Panc1 (cell line): ENCODE measurements at regions not wholly inside any gene's neighbourhood (a gene's known extent, or its start where the extent isn't known, plus 50 kb on each side); places are given as distances from the start of the nearest gene placed in this dataset.

Experiments used
- POLR2AphosphoS5 ChIP-seq: IDR thresholded peaks from 2 replicates; pipeline ENCODE4 v1.6.1; 2012; ENCODE audit warnings: mild to moderate bottlenecking, low read depth, low read length, moderate library complexity
- SIN3A ChIP-seq: IDR thresholded peaks from 2 replicates; pipeline ENCODE4 v1.6.1; 2012; ENCODE audit warnings: low read depth, mild to moderate bottlenecking, low read length, moderate library complexity, borderline replicate concordance; ENCODE audit not compliant: insufficient read depth
- TF ChIP-seq, protein P1 (sequence below): fragments of 450-650 bp; IDR thresholded peaks from 2 replicates; pipeline ENCODE4 v1.5.1; 2017; ENCODE audit warnings: mild to moderate bottlenecking
- TF ChIP-seq, protein P2 (sequence below), 2 experiments: IDR thresholded peaks; 2 replicates each; pipeline ENCODE4 v1.6.1; 2011 to 2012; ENCODE audit warnings: low read depth in 2 of 2, control low read depth in 1 of 2, low read length in 1 of 2, mild to moderate bottlenecking in 1 of 2, moderate library complexity in 1 of 2; ENCODE audit not compliant: insufficient read depth in 1 of 2

DNA sequence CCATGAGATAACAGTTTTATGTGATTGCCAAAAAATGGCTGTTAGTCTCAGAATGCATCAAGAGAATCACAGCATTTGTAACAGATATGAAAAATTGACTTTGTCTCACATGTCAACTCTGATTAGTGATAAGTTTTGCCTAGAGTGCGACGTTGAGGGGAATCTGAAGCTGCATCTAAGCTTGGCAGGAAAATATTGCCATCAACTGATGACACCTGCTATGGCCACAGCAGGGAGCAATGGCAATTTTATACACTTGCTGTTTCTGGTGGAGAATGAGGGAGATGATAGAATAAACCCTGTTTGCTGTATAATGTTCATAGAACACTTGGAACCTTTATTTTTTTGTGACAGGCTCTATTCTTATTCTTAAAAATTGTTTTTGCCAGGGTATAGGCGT lies 205.4 kb upstream of the GNPDA2 start:
- TF ChIP-seq SIN3A: no peak
- TF ChIP-seq, protein P1, sequence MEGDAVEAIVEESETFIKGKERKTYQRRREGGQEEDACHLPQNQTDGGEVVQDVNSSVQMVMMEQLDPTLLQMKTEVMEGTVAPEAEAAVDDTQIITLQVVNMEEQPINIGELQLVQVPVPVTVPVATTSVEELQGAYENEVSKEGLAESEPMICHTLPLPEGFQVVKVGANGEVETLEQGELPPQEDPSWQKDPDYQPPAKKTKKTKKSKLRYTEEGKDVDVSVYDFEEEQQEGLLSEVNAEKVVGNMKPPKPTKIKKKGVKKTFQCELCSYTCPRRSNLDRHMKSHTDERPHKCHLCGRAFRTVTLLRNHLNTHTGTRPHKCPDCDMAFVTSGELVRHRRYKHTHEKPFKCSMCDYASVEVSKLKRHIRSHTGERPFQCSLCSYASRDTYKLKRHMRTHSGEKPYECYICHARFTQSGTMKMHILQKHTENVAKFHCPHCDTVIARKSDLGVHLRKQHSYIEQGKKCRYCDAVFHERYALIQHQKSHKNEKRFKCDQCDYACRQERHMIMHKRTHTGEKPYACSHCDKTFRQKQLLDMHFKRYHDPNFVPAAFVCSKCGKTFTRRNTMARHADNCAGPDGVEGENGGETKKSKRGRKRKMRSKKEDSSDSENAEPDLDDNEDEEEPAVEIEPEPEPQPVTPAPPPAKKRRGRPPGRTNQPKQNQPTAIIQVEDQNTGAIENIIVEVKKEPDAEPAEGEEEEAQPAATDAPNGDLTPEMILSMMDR: no peak
- TF ChIP-seq POLR2AphosphoS5: no peak
- TF ChIP-seq, protein P2, sequence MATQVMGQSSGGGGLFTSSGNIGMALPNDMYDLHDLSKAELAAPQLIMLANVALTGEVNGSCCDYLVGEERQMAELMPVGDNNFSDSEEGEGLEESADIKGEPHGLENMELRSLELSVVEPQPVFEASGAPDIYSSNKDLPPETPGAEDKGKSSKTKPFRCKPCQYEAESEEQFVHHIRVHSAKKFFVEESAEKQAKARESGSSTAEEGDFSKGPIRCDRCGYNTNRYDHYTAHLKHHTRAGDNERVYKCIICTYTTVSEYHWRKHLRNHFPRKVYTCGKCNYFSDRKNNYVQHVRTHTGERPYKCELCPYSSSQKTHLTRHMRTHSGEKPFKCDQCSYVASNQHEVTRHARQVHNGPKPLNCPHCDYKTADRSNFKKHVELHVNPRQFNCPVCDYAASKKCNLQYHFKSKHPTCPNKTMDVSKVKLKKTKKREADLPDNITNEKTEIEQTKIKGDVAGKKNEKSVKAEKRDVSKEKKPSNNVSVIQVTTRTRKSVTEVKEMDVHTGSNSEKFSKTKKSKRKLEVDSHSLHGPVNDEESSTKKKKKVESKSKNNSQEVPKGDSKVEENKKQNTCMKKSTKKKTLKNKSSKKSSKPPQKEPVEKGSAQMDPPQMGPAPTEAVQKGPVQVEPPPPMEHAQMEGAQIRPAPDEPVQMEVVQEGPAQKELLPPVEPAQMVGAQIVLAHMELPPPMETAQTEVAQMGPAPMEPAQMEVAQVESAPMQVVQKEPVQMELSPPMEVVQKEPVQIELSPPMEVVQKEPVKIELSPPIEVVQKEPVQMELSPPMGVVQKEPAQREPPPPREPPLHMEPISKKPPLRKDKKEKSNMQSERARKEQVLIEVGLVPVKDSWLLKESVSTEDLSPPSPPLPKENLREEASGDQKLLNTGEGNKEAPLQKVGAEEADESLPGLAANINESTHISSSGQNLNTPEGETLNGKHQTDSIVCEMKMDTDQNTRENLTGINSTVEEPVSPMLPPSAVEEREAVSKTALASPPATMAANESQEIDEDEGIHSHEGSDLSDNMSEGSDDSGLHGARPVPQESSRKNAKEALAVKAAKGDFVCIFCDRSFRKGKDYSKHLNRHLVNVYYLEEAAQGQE (IDR thresholded peaks at IDR 0.05; ENCODE audit: insufficient read depth in 1 of 2, low read depth in 2 of 2, low read length in 1 of 2): no peak
